HCT116 (cell line): ENCODE measurements at regions not wholly inside any gene's neighbourhood (a gene's known extent, or its start where the extent isn't known, plus 50 kb on each side); places are given as distances from the start of the nearest gene placed in this dataset.

ENCODE experiments used
- ATAC-seq: fragments of 200-7000 bp; cut with Tn5 transposase; 2 replicates; pipeline ENCODE4 v1.9.1; 2020; ENCODE audit warnings: mild to moderate bottlenecking, moderate library complexity
- BruUV-seq: library from RNA; stranded (reverse); fragments of 400-500 nt; replicated peaks from 2 replicates; lab custom pipeline; 2021; lab: Mats Ljungman, UMichigan
- CTCF ChIA-PET: fragments of 300-600 bp; sonication (Branson Sonifier 250); formaldehyde crosslinking; loops from one replicate; lab custom pipeline; 2021; ENCODE audit warnings: antibody characterized with exemption; lab: Charles Lee
- POLR2A ChIA-PET: fragments of 300-600, 350-600 bp; sonication (Branson Sonifier 250); formaldehyde crosslinking; loops from one replicate; lab custom pipeline; 2021; ENCODE audit warnings: antibody characterized with exemption; lab: Charles Lee
- RAD21 ChIA-PET, 2 experiments: fragments of 300-600 bp; sonication (Branson Sonifier 250); formaldehyde crosslinking; loops; one replicate each; lab custom pipeline; 2023; ENCODE audit warnings: low total read pairs in 2 of 2; ENCODE audit not compliant: uncharacterized antibody in 2 of 2, unreplicated experiment in 2 of 2, low non-redundant PET in 1 of 2; lab: Charles Lee
- DNase-seq: peaks from one replicate; pipeline ENCODE4 v3.0.0-alpha.2; 2010; ENCODE audit warnings: low read depth, low spot score
- H2AFZ ChIP-seq: fragments of 200-600 bp; shearing (Covaris generic), sonication (generic); 2 replicates; pipeline ENCODE4 v1.6.1; 2017; ENCODE audit warnings: low read depth, mixed run types, mixed read lengths, antibody characterized with exemption, low read length; ENCODE audit not compliant: poor library complexity, severe bottlenecking
- H3K27ac ChIP-seq: 2 replicates; pipeline ENCODE4 v1.5.1; 2012; ENCODE audit warnings: low read depth, low read length
- H3K27me3 ChIP-seq: fragments of 200-600 bp; sonication (generic); 2 replicates; pipeline ENCODE4 v1.6.1; 2016; ENCODE audit warnings: mixed run types, low read length, mixed read lengths; ENCODE audit not compliant: insufficient read depth
- H3K36me3 ChIP-seq, 2 experiments: fragments of 200-500 bp in 1 of 2; fragments of 200-600 bp in 1 of 2; sonication (Bioruptor generic) in 1 of 2; sonication (generic) in 1 of 2; 2 replicates each; pipeline versions ENCODE4 v1.5.1 to v1.6.1; 2014 to 2016; ENCODE audit warnings: low read length in 2 of 2, inconsistent platforms in 1 of 2, mixed read lengths in 1 of 2, mixed run types in 1 of 2; ENCODE audit not compliant: insufficient read depth in 2 of 2, control insufficient read depth in 1 of 2
- H3K4me1 ChIP-seq, 2 experiments: fragments of 200-600 bp in 1 of 2; sonication (generic) in 1 of 2; 2 replicates each; pipeline versions ENCODE4 v1.5.1 to v1.6.1; 2012 to 2017; ENCODE audit warnings: low read length in 2 of 2, inconsistent platforms in 1 of 2, mild to moderate bottlenecking in 1 of 2, mixed read lengths in 1 of 2, mixed run types in 1 of 2, moderate library complexity in 1 of 2; ENCODE audit not compliant: insufficient read depth in 2 of 2, control insufficient read depth in 1 of 2
- H3K4me2 ChIP-seq: fragments of 200-600 bp; sonication (generic); 2 replicates; pipeline ENCODE4 v1.6.1; 2017; ENCODE audit warnings: mixed run types, low read length, mixed read lengths
- H3K4me3 ChIP-seq, 2 experiments: fragments of 200-600 bp in 1 of 2; sonication (generic) in 1 of 2; replicated peaks in 1 of 2; 2 replicates each; pipeline ENCODE4 v1.5.1; 2011 to 2016; ENCODE audit warnings: low read length in 2 of 2, control low read depth in 1 of 2, low read depth in 1 of 2, mild to moderate bottlenecking in 1 of 2, mixed read lengths in 1 of 2, mixed run types in 1 of 2
- H3K79me2 ChIP-seq: fragments of 200-600 bp; sonication (generic); 2 replicates; pipeline ENCODE4 v1.6.1; 2017; ENCODE audit warnings: mild to moderate bottlenecking, mixed run types, low read length, moderate library complexity, mixed read lengths; ENCODE audit not compliant: insufficient read depth
- H3K9ac ChIP-seq: fragments of 200-600 bp; sonication (generic); 2 replicates; pipeline ENCODE4 v1.6.1; 2016; ENCODE audit warnings: low read length, mixed read lengths
- H3K9me2 ChIP-seq: fragments of 200-600 bp; sonication (generic), shearing (Covaris generic); 2 replicates; pipeline ENCODE4 v1.6.1; 2017; ENCODE audit warnings: mixed run types, mild to moderate bottlenecking, moderate library complexity; ENCODE audit not compliant: insufficient read depth
- H3K9me3 ChIP-seq, 2 experiments: fragments of 200-500 bp in 1 of 2; fragments of 200-600 bp in 1 of 2; sonication (Bioruptor generic) in 1 of 2; sonication (generic) in 1 of 2; 2 replicates each; pipeline ENCODE4 v1.6.1; 2014 to 2017; ENCODE audit warnings: low read length in 2 of 2, mixed read lengths in 2 of 2, inconsistent platforms in 1 of 2, low read depth in 1 of 2, mild to moderate bottlenecking in 1 of 2, mixed run types in 1 of 2, moderate library complexity in 1 of 2; ENCODE audit not compliant: control insufficient read depth in 1 of 2, insufficient read depth in 1 of 2
- H4K20me1 ChIP-seq: fragments of 200-600 bp; sonication (generic), shearing (Covaris generic); 2 replicates; pipeline ENCODE4 v1.6.1; 2017; ENCODE audit warnings: mixed run types, mild to moderate bottlenecking, moderate library complexity; ENCODE audit not compliant: insufficient read depth
- ATF3 ChIP-seq: IDR thresholded peaks from 2 replicates; pipeline ENCODE4 v1.6.1; 2012
- CEBPB ChIP-seq: IDR thresholded peaks from 2 replicates; pipeline ENCODE4 v1.6.1; 2012; ENCODE audit warnings: low read depth
- ELF1 ChIP-seq: IDR thresholded peaks from 2 replicates; pipeline ENCODE4 v1.6.1; 2012; ENCODE audit warnings: low read depth, borderline replicate concordance
- EZH2 ChIP-seq: fragments of 200-600 bp; sonication (generic); IDR thresholded peaks from 2 replicates; pipeline ENCODE4 v1.6.1; 2017; ENCODE audit warnings: antibody characterized with exemption, mixed run types
- JUND ChIP-seq: IDR thresholded peaks from 2 replicates; pipeline ENCODE4 v1.6.1; 2012
- MAX ChIP-seq: IDR thresholded peaks from 2 replicates; pipeline ENCODE4 v1.6.1; 2012
- REST ChIP-seq: IDR thresholded peaks from 2 replicates; pipeline ENCODE4 v1.6.1; 2012; ENCODE audit warnings: low read depth
- ZBTB33 ChIP-seq: IDR thresholded peaks from 2 replicates; pipeline ENCODE4 v1.6.1; 2011; ENCODE audit warnings: mild to moderate bottlenecking, low read length, moderate library complexity; ENCODE audit not compliant: insufficient replicate concordance; ENCODE audit errors: extremely low read depth
- intact Hi-C: fragments of 100-400 bp; cut with micrococcal nuclease; formaldehyde crosslinking; loops from 2 replicates; pipeline ENCODE4 v1.10.0; 2022

- TF ChIP-seq REST = no peak
Measured at GRCh38 chr4:147378780-147379179, 102.1 kb upstream of the EDNRA start (continued).

- H4K20me1 ChIP-seq = no peaks in the 10 kb centered on the region
- ChIA-PET POLR2A (no interaction called here), RAD21 (no interaction called here), CTCF (no interaction called here)
- no peak for TF ChIP-seq CEBPB
- TF ChIP-seq ELF1 = no peak
- TF ChIP-seq EZH2 = no peak
- intact Hi-C loops = no loop called here
- H3K27me3 ChIP-seq = no peaks in the 10 kb centered on the region
- no peak overlapping the region for H3K4me3 ChIP-seq
- no TSS peak for BruUV-seq
- H3K36me3 ChIP-seq = no peaks in the 10 kb centered on the region
- no peaks in the 10 kb centered on the region for H3K79me2 ChIP-seq
- DNase-seq (no peak), ATAC-seq (no peak)
- peaks cover 0 to 8% of the 10 kb centered on the region in 2 experiments; a peak in 2 of 4 replicates for H3K4me1 ChIP-seq
- no peaks in the 10 kb centered on the region for H3K9me2 ChIP-seq
- no peak overlapping the region for H3K9ac ChIP-seq
- H3K4me2 ChIP-seq = no peak overlapping the region
- H3K9me3 ChIP-seq = no peaks in the 10 kb centered on the region
- H3K27ac ChIP-seq = no peak overlapping the region
- H2AFZ ChIP-seq = no peak overlapping the region
Measured at GRCh38 chr4:147381749-147382148, 99.1 kb upstream of the EDNRA start.

- ChIA-PET POLR2A (interaction anchor here (1.0 kb wide), 1 partner anchor 9 kb away, joined by 3 read pairs; no protein-coding TSS in a partner anchor), CTCF (no interaction called here), RAD21 (no interaction called here)
- H3K4me3 ChIP-seq = no peak overlapping the region
- H3K4me2 ChIP-seq = no peak overlapping the region
- no peaks in the 10 kb centered on the region for H3K9me3 ChIP-seq
- no TSS peak for BruUV-seq
- ATAC-seq (no peak), DNase-seq (no peak)
- no peaks in the 10 kb centered on the region for H3K4me1 ChIP-seq
- no peak overlapping the region for H3K9ac ChIP-seq
- intact Hi-C loops = no loop called here
- no peaks in the 10 kb centered on the region for H4K20me1 ChIP-seq
- H3K79me2 ChIP-seq = no peaks in the 10 kb centered on the region
- H3K36me3 ChIP-seq = no peaks in the 10 kb centered on the region
- no peak overlapping the region for H2AFZ ChIP-seq
- H3K27me3 ChIP-seq = no peaks in the 10 kb centered on the region
- H3K9me2 ChIP-seq = no peaks in the 10 kb centered on the region
- H3K27ac ChIP-seq = no peak overlapping the region
- TF ChIP-seq ZBTB33 = no peak
- no peak for TF ChIP-seq JUND
- no peak for TF ChIP-seq REST
- no peak for TF ChIP-seq MAX
- no peak for TF ChIP-seq ATF3
Measured at GRCh38 chr4:147388018-147388417, 92.9 kb upstream of the EDNRA start.
